Middle frontal gyrus (tissue), 1 donor: ENCODE measurements at regions not wholly inside any gene's neighbourhood (a gene's known extent, or its start where the extent isn't known, plus 50 kb on each side); places are given as distances from the start of the nearest gene placed in this dataset.

Source experiments
- DNase-seq: peaks from one replicate; pipeline ENCODE4 v3.0.0-alpha.2; 2015; ENCODE audit warnings: low spot score; ENCODE audit errors: extremely low spot score

DNA sequence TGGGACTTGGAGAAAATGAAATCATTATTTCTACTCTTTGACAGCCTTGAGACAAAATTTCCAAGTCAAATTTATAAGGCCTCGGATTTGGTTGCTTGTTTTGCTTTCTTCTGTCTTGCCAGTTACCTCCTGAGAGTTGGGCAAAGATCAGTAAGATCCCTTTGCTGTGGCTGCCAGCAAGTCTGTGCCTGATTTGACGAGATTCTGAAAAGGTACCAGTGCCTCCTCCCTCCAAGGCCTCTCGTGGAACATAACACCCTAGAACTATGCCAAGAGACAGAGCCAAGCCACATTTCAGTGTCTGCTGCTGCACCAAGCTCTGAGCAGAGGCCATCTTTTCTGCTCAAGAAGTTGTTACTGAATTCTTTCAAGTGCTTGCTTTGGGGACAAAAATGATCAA, 61.0 kb downstream of the GTPBP8 start:
- peak; percentile 39 for DNase-seq

DNA sequence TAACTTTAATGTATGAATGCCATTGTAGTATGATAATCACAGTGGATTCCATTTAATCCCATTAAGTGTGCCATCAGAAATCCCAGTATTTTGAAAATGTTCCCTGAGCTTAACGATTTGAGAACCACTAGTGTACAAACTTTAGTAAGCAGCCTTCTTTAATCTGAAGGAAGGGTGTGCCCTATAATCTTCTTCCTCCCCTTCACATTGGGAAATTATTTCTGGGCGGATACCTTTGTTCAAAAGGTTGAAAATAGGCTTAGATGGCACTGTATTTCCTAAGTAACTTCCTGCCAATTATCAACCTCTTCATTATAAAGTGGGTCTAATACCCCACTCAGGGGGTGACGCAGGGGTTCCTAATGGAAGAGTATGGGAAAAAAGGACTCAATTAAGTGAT, 62.4 kb downstream of the GTPBP8 start:
- no peak for DNase-seq

DNA sequence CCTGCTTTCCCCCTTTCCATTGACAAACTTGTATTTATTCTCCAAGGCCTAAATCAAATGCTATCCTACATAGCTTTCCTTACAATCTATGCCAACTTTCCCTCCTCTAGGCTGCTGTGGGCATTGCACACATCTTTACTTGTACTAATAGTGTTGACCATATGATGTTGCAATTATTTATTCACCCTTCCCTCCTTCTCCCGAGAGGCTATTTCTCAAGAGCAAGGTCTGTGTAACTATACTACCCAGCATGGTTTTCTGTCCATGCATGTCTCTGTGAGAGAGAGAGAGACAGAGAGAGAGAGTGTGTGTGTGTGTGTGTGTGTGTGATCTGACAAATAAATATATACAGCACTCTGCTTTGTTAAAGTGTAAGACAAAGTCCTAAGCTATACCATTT, 63.8 kb downstream of the GTPBP8 start:
- no peak for DNase-seq

DNA sequence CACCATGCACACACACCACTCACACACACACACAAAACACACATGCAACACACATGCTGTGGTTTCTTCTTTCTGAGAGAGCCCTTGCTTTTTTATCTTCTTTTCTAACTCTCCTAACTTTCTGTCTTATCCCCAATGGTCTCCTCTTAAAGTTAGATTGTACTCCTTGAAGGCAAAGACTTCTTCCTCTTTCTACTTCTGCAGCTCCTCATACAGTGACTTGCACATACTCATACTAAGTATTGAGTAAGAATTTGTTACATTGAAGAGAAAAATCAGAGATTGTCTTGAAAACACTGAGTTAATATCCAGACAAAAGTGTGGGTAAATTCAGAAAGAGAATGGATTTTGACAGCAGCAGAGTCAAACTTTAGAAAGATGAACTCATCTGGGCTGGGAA, 64.4 kb downstream of the GTPBP8 start:
- no peak for DNase-seq

DNA sequence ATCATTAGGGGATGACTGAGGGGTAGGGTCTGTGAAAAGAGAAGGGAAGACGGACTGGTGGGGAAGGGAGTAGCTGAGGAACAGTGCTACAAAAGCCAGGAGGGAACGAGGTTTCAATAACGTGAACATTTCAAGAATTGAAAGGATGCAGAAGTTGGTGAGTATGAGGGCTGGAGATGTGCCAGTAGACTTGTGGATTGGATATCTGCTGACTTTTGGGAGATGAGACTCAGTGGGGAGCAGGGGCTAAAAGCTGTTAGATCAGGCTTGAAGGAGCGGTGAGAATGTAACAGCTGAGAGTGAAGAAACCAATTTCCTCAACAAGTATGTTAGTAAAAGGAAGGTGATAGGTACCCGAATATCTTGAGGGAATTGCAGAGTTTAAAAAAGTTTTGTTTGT, 65.2 kb downstream of the GTPBP8 start:
- DNase-seq = no peak

DNA sequence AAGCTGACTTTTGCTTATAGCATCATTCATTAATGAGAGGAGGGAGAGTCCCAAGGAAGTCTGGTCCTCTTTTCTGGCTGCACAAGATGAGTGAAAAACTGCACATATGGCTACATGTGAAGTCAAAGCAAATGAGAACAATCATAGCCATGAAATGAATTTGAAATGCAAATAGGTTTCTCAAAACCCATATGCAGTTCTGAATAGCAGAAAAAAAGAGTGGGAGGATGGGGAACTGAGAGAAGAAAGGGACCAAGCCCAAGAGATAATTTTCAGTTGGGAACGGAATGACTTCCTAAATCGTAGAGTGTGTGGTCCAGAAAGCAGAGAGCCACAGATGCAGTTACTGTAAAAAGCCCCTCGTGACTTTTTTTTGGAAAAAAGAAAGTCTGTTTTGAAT, 66.3 kb downstream of the GTPBP8 start:
- peak; percentile 21 for DNase-seq

DNA sequence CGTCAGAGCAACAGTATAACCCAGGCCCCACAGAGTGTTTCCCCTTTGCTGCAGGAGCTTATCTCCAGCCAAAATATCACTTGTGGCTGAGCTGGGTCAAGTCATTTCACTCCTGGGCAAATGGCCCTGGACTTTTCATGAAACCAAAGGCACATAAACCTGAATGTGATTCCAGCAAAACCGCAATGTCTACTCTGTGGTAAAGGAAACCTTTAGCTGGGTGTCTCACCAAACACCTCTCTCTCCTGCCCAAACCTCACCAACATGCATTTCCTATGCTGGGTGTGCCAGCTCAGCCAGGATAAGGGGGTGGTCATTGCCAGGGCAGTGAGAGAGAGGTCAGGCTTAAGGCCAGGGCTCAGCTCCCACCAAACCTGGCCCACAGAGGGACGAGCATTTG, 67.4 kb downstream of the GTPBP8 start:
- DNase-seq = no peak

DNA sequence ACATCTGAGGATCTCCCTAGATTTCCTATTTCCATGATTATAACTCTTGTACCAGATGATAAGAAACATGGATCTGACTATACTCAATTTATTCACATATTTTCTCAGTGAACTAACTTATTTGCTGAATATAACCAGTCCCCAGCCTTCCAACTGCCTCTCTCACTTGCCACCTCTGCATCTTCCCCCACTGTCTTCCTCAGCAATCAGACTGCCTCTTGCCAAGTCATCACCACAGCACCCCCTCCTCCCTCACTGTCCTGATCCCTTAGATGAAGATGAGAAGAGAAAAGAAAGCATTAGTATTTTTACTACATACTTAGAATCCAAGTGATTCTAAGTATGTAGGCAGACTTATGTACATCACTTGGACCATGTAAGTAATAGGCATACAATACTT, 71.9 kb downstream of the GTPBP8 start:
- DNase-seq = peak; percentile 16

DNA sequence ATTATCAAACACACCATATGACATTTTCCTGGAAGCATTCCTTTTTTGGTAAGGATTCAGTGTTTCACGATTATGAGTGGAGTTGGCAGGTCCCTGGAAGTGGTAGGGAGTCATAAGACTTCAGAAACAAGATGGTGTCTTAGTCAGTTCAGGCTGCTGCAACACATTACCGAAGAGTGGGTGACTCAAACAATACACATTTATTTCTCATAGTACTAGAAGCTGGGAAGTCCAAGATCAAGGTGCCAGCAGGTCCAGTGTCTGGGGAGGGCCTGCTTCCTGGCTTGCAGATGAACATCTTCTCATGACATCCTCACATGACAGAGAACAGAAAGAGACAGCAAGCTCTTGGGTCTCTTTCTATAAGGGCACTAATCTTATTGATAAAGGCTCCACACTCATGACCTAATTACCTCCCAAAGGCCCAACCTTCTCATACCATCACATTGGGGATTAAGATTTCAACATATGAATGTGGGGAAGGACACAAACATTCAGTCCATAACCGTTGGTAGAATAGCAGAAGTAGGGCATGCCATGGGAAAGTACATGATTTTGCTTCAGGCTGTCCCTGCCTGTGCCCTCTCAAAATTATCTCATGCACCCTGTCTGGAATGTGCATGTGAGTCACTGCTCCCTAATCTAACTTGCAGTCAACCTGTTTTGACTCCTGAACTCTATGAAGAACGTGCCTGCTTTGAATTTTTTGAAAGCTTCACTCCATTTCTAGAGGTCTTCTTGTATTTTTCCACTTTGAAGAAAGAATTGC, 72.5 kb downstream of the GTPBP8 start:
- peak; percentile 13 for DNase-seq

DNA sequence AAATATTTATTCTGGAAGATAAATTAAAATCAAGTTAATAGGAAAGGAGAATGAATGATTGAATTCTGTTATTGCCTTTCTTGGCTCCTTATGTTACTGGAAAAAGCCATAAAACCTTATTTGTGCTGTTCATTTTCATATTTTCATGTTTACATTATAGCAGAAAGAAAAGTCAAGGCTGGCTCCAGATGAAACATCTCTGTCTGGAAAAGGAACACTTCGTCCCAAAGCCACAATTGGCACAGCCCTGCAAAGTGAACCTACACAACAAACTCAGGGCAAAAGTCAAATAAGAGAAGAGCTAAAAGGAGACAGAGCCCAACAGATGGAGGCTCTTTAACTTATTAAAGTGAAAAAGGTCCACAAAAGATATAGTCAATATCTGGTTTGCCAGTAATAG, 73.4 kb downstream of the GTPBP8 start:
- DNase-seq = no peak

DNA sequence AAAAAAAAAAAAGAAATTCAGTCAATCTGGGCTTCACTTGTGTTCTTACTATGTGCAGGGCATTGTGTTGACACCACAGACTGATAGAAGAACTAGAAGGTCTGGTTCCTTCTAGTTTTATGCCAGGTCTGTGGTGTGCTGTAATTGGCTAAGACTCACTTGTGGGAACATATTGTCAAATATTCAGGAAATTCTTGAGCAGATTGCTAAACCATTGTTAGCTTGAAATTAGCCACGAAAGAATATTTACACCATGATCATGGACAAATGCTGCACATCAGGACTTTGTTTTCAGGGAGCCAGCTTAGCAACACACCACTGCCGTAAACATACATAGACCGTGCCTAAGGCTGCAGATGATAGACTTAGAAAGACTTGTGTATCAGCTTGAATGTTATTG, 74.6 kb downstream of the GTPBP8 start:
- no peak for DNase-seq

DNA sequence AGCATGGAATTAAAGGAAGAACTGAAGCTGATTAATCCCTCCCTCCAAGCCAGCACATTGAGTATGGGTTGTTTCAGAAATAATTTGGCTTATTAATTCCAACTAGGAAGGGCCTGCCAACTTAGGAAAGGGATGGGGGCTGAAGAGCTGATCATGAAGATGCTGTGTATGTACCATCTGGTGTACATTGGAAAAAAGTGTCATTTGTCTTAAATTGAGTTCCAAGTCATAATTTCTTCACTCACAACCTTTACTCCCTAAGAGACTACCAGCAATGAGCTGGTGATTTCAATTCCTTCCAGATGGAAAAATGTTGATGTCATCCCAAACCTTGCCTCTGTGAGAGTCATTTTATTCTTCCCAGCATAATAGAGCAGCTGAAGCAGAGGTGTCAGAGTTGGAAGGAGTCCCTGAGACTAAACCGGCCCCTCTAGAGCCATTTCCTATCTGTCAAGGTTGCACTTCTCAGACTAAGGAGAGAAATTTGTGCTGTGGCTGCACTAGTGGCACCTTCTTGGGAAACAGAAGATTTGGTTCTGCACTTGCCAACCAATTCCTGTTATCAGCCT, 79.4 kb downstream of the GTPBP8 start:
- DNase-seq = peak; percentile 30

DNA sequence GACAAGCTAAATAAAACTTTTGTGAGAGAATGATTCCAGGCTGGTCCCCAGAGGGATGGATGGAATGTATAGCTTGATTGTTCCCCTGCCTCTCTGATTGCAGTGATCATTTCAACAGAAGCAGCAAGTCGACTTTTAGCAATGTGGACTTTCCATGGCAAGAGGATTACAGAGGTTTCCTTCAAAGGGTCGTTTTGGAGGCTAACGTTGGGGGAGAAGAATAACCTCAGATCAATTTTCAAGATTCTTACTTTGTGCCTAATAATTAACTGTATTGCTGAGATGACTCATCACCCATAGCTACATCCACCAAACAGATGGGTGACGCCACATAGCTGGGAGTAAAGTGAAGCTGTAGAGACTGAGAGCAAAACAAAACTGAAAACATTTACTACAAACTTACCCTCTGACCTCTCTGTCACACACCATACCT, 79.9 kb downstream of the GTPBP8 start:
- no peak for DNase-seq

DNA sequence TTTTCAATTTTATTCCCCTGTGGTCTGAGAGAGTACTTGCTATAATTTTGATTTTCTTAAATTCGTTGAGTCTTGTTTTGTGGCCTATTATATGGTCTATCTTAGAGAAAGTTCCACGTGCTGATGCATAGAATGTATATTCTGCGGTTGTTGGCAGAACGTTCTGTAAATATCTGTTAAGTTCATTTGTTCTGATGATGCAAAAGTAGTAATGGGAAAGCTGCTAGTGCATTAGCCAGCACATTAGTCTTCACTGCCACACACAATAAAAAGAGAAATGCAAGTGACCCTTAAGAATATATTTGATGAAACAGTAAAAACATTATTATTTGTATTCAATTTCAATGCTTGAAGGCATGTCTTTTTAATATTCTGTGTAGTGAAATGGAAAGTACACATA, 84.8 kb downstream of the GTPBP8 start:
- no peak for DNase-seq

DNA sequence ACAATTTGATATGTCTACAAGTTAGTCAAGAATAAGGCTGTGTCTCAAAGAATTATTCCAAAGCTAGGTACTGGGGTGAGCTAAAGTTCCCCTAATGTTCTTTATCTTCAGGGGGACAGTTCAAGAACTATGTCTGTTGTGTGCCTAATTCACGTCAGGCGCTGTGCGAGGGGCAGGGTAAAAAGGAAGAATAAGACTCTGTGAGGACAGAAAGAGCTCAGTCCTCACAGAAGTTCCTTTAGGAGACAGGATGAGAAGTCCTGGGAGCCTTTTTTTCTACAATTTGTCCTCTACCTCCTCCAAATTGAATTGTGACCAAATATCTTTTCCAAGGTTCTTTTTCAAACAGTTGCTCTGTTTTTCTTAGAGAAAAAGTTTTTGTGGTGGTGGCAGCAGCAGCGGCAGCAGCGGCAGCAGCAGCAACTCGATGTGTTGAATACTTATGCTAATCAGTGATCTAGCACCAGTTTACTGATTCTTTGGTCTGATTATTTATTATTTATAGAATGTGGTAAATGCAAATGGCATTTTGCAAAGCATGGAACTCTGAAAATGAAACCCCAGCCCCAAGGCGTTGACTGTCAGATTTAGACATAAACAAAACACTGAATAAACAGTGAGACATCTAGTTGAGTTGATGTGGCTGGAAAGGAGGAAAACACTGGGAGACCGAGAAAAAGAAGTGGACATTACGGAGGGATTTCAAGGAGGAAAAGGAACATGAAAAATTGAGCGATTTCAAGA, 88.6 kb downstream of the GTPBP8 start:
- no peak for DNase-seq

DNA sequence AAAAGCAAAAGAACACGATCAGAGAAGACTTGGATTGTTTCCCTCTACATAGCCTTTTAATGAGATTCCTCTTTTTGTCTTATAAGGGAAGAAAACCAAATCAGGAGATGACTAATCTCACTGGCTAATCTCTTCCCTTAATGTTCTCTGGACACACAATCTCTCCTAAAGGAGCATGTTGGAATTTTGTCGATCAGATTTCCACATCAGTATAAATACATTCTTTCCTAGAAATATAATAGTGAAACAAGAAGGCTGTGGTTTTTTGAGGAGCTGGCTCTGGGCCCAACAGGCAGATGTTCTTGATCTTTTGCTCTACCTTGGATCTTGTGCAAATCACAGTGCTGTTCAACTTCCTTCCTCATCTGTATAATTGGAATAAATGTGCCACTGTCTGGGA, 94.0 kb downstream of the GTPBP8 start:
- DNase-seq = no peak

DNA sequence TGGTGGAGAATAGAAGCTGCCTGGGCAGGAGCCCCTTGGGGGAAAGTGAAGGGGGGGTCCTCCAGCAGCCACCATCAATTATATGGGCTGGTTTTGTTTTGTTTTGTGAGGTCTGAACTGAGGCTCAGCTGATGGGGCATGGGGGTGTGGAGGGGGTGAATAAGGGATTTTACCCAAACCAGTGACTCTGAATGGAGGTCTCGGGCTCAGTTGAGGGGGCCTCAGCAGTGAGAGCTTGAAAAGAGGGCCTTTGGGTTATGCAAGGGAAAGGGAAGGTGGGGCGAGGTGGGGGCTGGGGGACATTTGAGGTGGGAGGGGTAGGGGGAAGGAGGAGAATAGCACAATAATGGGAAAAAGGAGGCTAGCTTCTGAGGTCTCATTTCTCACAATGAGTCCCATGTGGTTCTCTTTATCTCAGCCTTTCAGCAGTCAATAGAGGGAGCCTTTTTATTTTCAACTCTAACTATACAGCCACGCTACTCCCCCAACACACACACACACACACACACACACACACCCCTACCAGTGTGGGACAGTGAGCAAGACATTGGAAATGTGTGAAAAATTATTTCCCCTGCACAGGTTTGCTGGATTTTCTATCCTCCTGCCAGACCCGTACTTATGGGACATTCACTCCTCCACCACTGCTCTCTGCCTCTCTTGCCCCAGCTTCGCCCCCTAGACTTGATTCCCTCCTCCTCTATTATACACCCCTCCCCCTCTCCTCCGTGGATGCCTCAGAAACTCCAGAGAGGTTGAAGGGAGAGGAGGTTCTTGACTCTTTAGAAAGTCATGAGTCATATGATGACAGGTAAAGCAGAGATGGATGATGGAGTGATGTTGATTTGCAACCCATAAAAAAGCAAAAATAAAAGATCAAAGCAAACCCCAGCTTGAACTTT, 96.0 kb downstream of the GTPBP8 start:
- no peak for DNase-seq

DNA sequence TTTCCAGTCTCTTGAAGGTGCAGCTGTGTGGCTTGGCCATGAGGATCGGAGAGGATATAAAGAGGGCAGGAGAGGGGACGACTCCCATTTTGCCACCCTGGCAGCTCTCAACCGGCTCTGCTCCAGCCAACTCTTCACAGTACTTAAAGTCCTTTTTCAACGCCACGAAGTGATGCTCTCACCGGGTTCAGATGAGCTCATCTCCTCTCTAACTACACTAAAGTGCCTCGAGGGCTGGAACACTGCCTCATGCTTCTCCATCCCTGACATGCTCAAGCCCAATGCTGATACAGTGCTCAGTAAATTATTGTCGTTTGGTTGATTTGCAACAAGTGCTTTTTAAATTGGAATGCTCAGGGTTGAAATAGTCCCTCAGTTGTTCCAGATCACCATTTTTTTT, 97.8 kb downstream of the GTPBP8 start:
- DNase-seq = no peak

DNA sequence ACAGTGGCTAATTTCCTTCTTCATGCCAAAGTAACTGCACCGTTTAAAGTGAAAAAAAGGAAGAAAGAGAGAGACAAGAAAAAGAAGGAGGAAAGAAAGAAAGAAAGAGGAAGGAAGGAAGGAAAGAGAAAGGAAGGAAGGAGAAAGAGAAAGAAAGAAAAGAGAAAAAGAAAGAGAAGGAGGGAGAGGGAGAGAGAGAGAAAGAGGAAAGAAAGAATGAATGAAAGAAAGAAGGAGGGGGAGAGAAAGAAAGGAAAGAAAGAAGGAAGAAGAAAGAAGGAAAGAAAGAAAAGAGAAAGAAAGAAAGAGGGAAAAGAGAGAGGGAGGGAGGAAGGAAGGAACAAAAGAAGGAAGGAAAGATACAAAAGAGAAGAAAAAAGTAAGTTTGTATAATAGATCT, 100.6 kb downstream of the GTPBP8 start:
- DNase-seq = no peak

DNA sequence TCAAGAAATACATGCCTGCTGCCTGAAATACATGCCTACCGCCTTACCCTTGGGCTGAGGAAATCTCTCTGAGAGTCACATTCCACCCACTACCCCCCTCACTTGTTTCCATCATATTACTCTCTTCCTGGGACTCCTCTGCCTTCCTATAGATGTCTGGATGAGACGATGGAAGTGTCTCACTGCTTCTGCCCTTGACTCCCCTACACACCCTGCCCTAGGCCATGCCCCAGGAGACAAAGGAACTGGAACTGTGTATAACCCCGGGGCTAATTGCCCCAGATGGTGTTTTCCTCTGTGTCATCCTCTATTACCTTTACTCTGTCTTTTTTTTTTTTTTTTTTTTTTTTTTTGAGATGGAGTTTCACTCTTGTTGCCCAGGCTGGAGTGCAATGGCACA, 102.0 kb downstream of the GTPBP8 start:
- no peak for DNase-seq

DNA sequence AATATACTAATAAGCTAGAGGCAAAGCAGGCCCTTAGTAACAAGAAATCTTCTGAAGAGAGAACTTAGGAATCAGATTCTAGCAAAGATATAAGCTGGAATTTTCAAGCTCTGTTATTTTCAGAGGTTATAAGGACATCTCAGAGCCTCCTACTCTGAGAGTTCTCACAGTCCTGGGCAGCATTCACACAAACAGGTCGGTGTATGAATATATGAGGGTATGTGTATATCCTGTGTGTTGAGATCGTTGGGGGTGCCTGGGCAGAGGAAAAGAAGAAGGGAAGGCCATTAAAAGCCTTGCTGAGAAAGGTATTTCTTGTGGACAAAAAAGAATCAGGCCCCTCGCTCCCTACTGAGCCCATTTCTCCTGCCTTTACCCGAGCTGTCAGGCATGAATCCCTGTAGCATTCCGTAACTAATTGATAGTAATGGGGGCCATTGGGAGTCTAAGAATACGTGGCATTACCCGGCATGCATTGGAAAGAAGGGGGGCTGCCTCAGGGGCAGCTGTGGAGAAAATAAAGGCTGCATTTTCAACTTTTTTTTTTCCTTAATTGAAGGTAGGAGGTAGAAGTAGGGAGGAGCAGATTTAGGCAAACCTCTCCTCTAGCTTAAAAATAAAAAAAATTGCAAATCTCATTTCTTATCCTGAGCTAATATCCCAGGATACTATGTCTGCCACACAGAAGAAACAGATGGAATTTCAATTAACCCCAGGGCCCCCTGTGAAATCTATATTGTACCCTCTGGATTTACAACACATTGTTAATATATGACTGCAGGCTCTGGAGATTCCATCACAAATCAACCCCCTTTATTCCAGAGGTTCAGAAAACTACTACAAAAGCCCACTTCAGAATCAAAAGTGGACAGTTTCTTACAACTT, 103.8 kb downstream of the GTPBP8 start:
- no peak for DNase-seq
